ENCODE measurements at regions not wholly inside any gene's neighbourhood (a gene's known extent, or its start where the extent isn't known, plus 50 kb on each side); places are given as distances from the start of the nearest gene placed in this dataset.
A peak's percentile ranks its signal among the peaks of the same experiment; 100 is the strongest.

- Histone ChIP-seq H3K79me2 (ENCODE audit: insufficient read depth) (no peaks in the 10 kb centered on the region), H3K36me3 (replicated peaks in 1 of 2; ENCODE audit: control insufficient read depth in 1 of 2, insufficient read depth in 2 of 2, low read length in 1 of 2) (no peaks in the 10 kb centered on the region), H3K4me3 (ENCODE audit: low read depth in 2 of 2, low read length in 1 of 2) (no peak overlapping the region), H3K9ac (no peak overlapping the region), H3F3A (replicated peaks; ENCODE audit: insufficient read depth) (no peaks in the 10 kb centered on the region), H3K9me3 (no peaks in the 10 kb centered on the region), H3K9me2 (no peaks in the 10 kb centered on the region), H2AFZ (ENCODE audit: low read depth) (no peak overlapping the region), H4K20me1 (ENCODE audit: insufficient read depth) (no peaks in the 10 kb centered on the region), H3K4me1 (ENCODE audit: control insufficient read depth in 1 of 2, insufficient read depth in 2 of 2, low read depth in 1 of 2, low read length in 1 of 2) (no peaks in the 10 kb centered on the region), H3K4me2 (no peak overlapping the region), H3K27ac (ENCODE audit: low read depth in 2 of 2, low read length in 1 of 2) (no peak overlapping the region), H3K27me3 (ENCODE audit: insufficient read depth) (no peaks in the 10 kb centered on the region)
- ChIA-PET POLR2A (no interaction called here), CTCF (interaction anchor here (0.6 to 3.5 kb wide), 9 partner anchors 10 to 1614 kb away, joined by 3 to 20 read pairs (median 4); no protein-coding TSS in a partner anchor)
- TF ChIP-seq RAD21 (IDR thresholded peaks at IDR 0.05; ENCODE audit: low read length) (peak; percentile 49), USF2 (IDR thresholded peaks at IDR 0.05; ENCODE audit: borderline replicate concordance, low read depth, low read length) (no peak)
- DNase-seq = no peak
- WGBS (ENCODE audit: low lambda C conversion rate) = 21% methylated on average over 1 of the region's 1 CpG
Observed at GRCh38 chr13:57857945-57858344, 226.4 kb downstream of the PCDH17 start.

- no peaks in the 10 kb centered on the region for H3K9me3 ChIP-seq
- H2AFZ ChIP-seq (ENCODE audit: low read depth) = no peak overlapping the region
- ChIA-PET CTCF (interaction anchor here (0.6 to 3.5 kb wide), 9 partner anchors 8 to 1613 kb away, joined by 3 to 20 read pairs (median 4); no protein-coding TSS in a partner anchor), POLR2A (no interaction called here)
- no peaks in the 10 kb centered on the region for H3K36me3 ChIP-seq (replicated peaks in 1 of 2; ENCODE audit: control insufficient read depth in 1 of 2, insufficient read depth in 2 of 2, low read length in 1 of 2)
- no peaks in the 10 kb centered on the region for H3F3A ChIP-seq (replicated peaks; ENCODE audit: insufficient read depth)
- no peaks in the 10 kb centered on the region for H4K20me1 ChIP-seq (ENCODE audit: insufficient read depth)
- H3K4me1 ChIP-seq (ENCODE audit: control insufficient read depth in 1 of 2, insufficient read depth in 2 of 2, low read depth in 1 of 2, low read length in 1 of 2) = no peaks in the 10 kb centered on the region
- no peak overlapping the region for H3K27ac ChIP-seq (ENCODE audit: low read depth in 2 of 2, low read length in 1 of 2)
- H3K9me2 ChIP-seq = no peaks in the 10 kb centered on the region
- no peak overlapping the region for H3K4me3 ChIP-seq (ENCODE audit: low read depth in 2 of 2, low read length in 1 of 2)
- no peaks in the 10 kb centered on the region for H3K27me3 ChIP-seq (ENCODE audit: insufficient read depth)
- DNase-seq = no peak
- no peaks in the 10 kb centered on the region for H3K79me2 ChIP-seq (ENCODE audit: insufficient read depth)
- H3K9ac ChIP-seq = no peak overlapping the region
- H3K4me2 ChIP-seq = no peak overlapping the region
- no peak for TF ChIP-seq JUND (IDR thresholded peaks at IDR 0.05)
Observed at GRCh38 chr13:57858376-57858775, 226.8 kb downstream of the PCDH17 start.

- Histone ChIP-seq H3K4me1 (ENCODE audit: control insufficient read depth in 1 of 2, insufficient read depth in 2 of 2, low read depth in 1 of 2, low read length in 1 of 2) (no peaks in the 10 kb centered on the region), H3K27me3 (ENCODE audit: insufficient read depth) (no peaks in the 10 kb centered on the region), H2AFZ (ENCODE audit: low read depth) (no peak overlapping the region), H3K9ac (no peak overlapping the region), H3K36me3 (replicated peaks in 1 of 2; ENCODE audit: control insufficient read depth in 1 of 2, insufficient read depth in 2 of 2, low read length in 1 of 2) (no peaks in the 10 kb centered on the region), H3K79me2 (ENCODE audit: insufficient read depth) (no peaks in the 10 kb centered on the region), H3F3A (replicated peaks; ENCODE audit: insufficient read depth) (no peaks in the 10 kb centered on the region), H3K27ac (ENCODE audit: low read depth in 2 of 2, low read length in 1 of 2) (no peak overlapping the region), H3K4me2 (no peak overlapping the region), H3K4me3 (ENCODE audit: low read depth in 2 of 2, low read length in 1 of 2) (no peak overlapping the region), H3K9me2 (no peaks in the 10 kb centered on the region), H3K9me3 (no peaks in the 10 kb centered on the region), H4K20me1 (ENCODE audit: insufficient read depth) (no peaks in the 10 kb centered on the region)
- DNase-seq = no peak
- ChIA-PET CTCF (interaction anchor here (1.4 kb wide), 1 partner anchor 15 kb away, joined by 4 read pairs; no protein-coding TSS in a partner anchor), POLR2A (no interaction called here)
- 35% methylated on average over 1 of the region's 1 CpG for WGBS (ENCODE audit: low lambda C conversion rate)
- TF ChIP-seq CTCF (IDR thresholded peaks at IDR 0.05) (no peak), ZBTB33 (IDR thresholded peaks at IDR 0.05; ENCODE audit: borderline replicate concordance, low read depth) (no peak), EZH2phosphoT487 (IDR thresholded peaks at IDR 0.05; ENCODE audit: borderline replicate concordance, low read depth) (no peak), GATA2 (CRISPR knock-in tag; IDR thresholded peaks at IDR 0.05) (no peak), USF1 (IDR thresholded peaks at IDR 0.05; ENCODE audit: borderline replicate concordance, low read depth) (no peak), PBX3 (IDR thresholded peaks at IDR 0.05) (no peak), NRF1 (IDR thresholded peaks at IDR 0.05; ENCODE audit: low read depth, low read length) (no peak), ELF1 (IDR thresholded peaks at IDR 0.05) (no peak), EP300 (IDR thresholded peaks at IDR 0.05; ENCODE audit: borderline replicate concordance in 1 of 2, low read depth in 1 of 2, low read length in 1 of 2) (no peak)
Observed at GRCh38 chr13:57862879-57863278, 231.3 kb downstream of the PCDH17 start.
